ENCODE measurements at regions not wholly inside any gene's neighbourhood (a gene's known extent, or its start where the extent isn't known, plus 50 kb on each side); places are given as distances from the start of the nearest gene placed in this dataset.
"Not testable (repeated sequence)": the region's sequence is repeated elsewhere in the genome, so short reads cannot be mapped to it uniquely, and the experiment has no call there.

GRCh38 chr6:164404812-164405488 is 904.5 kb downstream of the C6orf118 start:
- FAIRE-seq (no peak), DNase-seq (ENCODE audit: low spot score) (no peak)

- FAIRE-seq (no peak), DNase-seq (ENCODE audit: low spot score) (no peak)
Observed at GRCh38 chr6:164401871-164402270, 907.5 kb downstream of the C6orf118 start.

- no peak for DNase-seq (ENCODE audit: low spot score)
- FAIRE-seq = no peak
Observed at GRCh38 chr6:164398647-164399046, 910.8 kb downstream of the C6orf118 start.

- DNase-seq (ENCODE audit: low spot score) = no peak
- no peak for FAIRE-seq
Observed at GRCh38 chr6:164396071-164397047, 913.0 kb downstream of the C6orf118 start.

GRCh38 chr6:164379795-164380194 is 929.6 kb downstream of the C6orf118 start:
- no peak for FAIRE-seq
- DNase-seq (ENCODE audit: low spot score) = no peak

GRCh38 chr6:164378330-164378729 is 931.1 kb downstream of the C6orf118 start:
- FAIRE-seq (no peak), DNase-seq (ENCODE audit: low spot score) (no peak)

- FAIRE-seq = no peak
- DNase-seq (ENCODE audit: low spot score) = no peak
Observed at GRCh38 chr6:164377348-164377918, 932.0 kb downstream of the C6orf118 start.

- DNase-seq (ENCODE audit: low spot score) (no peak), FAIRE-seq (no peak)
Observed at GRCh38 chr6:164370773-164371172, 938.6 kb downstream of the C6orf118 start.

- no peak for DNase-seq (ENCODE audit: low spot score)
Observed at GRCh38 chr6:164359441-164359840, 944.9 kb downstream of the QKI start.

GRCh38 chr6:164359036-164359435 is 944.5 kb downstream of the QKI start:
- FAIRE-seq = no peak
- DNase-seq (ENCODE audit: low spot score) = no peak

More at GRCh38 chr6:164359441-164359840, 944.9 kb downstream of the QKI start:
- no peak for FAIRE-seq

- FAIRE-seq = no peak
- DNase-seq (ENCODE audit: low spot score) = no peak
Observed at GRCh38 chr6:164356814-164357213, 942.3 kb downstream of the QKI start.

- FAIRE-seq (no peak), DNase-seq (ENCODE audit: low spot score) (no peak)
Observed at GRCh38 chr6:164347455-164347854, 932.9 kb downstream of the QKI start.

- FAIRE-seq = no peak
- no peak for DNase-seq (ENCODE audit: low spot score)
Observed at GRCh38 chr6:164346631-164347030, 932.1 kb downstream of the QKI start.

- DNase-seq (ENCODE audit: low spot score) (no peak), FAIRE-seq (no peak)
Observed at GRCh38 chr6:164345806-164346496, 931.4 kb downstream of the QKI start.

- FAIRE-seq (no peak), DNase-seq (ENCODE audit: low spot score) (no peak)
Observed at GRCh38 chr6:164345327-164345726, 930.8 kb downstream of the QKI start.

- FAIRE-seq (no peak), DNase-seq (ENCODE audit: low spot score) (no peak)
Observed at GRCh38 chr6:164344801-164345291, 930.3 kb downstream of the QKI start.

- FAIRE-seq = not testable (repeated sequence)
Observed at GRCh38 chr6:164339442-164339841, 924.9 kb downstream of the QKI start.

GRCh38 chr6:164337925-164338397 is 923.4 kb downstream of the QKI start:
- DNase-seq (ENCODE audit: low spot score) = no peak
- no peak for FAIRE-seq

More at GRCh38 chr6:164339442-164339841, 924.9 kb downstream of the QKI start:
- not testable (repeated sequence) for DNase-seq (ENCODE audit: low spot score)

GRCh38 chr6:164337024-164337924 is 922.8 kb downstream of the QKI start:
- DNase-seq (ENCODE audit: low spot score) (no peak), FAIRE-seq (no peak)

- no peak for FAIRE-seq
- DNase-seq (ENCODE audit: low spot score) = no peak
Observed at GRCh38 chr6:164336455-164336854, 921.9 kb downstream of the QKI start.
